ENCODE measurements at regions not wholly inside any gene's neighbourhood (a gene's known extent, or its start where the extent isn't known, plus 50 kb on each side); places are given as distances from the start of the nearest gene placed in this dataset.

DNA sequence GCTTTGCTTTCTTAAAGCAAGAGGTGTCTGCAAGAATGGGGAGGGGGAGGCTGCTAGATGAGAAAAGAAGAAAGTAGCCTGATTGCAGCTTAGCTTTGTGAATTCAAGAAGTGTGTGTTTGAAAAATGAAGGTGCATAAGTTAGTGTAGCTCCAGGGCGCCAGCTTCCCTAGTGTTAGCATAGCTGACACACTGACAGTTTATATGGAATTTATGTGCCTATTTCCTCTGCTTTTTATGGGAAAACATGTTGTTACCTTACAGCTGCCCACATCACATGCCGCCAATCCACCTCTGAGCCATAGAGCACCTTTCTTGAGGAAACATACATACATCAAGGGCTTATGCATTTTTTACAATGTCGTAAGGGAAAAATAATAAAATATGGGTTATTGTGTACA lies 536.4 kb upstream of the PIK3C3 start:
- TF ChIP-seq CTCF (IDR thresholded peaks at IDR 0.05) (no peak), POLR2A (IDR thresholded peaks at IDR 0.05) (no peak), POLR2AphosphoS5 (IDR thresholded peaks at IDR 0.05) (no peak)
